ENCODE measurements at regions not wholly inside any gene's neighbourhood (a gene's known extent, or its start where the extent isn't known, plus 50 kb on each side); places are given as distances from the start of the nearest gene placed in this dataset.

GRCh38 chr2:146934921-146935320 is 909.9 kb upstream of the ACVR2A start:
- intact Hi-C loops (cut with DNase I): no loop called here
- TF ChIP-seq CTCF (IDR thresholded peaks at IDR 0.05) (no peak), POLR2A (IDR thresholded peaks at IDR 0.05) (no peak)
- Histone ChIP-seq H3K36me3 (replicated peaks in 1 of 2) (no peaks in the 10 kb centered on the region), H3K9me3 (replicated peaks in 1 of 3) (no peaks in the 10 kb centered on the region), H3K4me3 (no peak overlapping the region), H3K4me1 (replicated peaks in 1 of 2) (peaks cover 0 to 5% of the 10 kb centered on the region in 2 donors), H3K27ac (no peak overlapping the region), H3K27me3 (no peaks in the 10 kb centered on the region)
- no peak for DNase-seq
- WGBS, 4 donors: 63 to 90% (median 69%) methylated on average over 1 of the region's 1 CpG

GRCh38 chr2:146931109-146931508 is 913.7 kb upstream of the ACVR2A start:
- no peaks in the 10 kb centered on the region for H3K9me3 ChIP-seq (replicated peaks in 1 of 3)
- H3K27me3 ChIP-seq: no peaks in the 10 kb centered on the region
- no peak for DNase-seq
- TF ChIP-seq CTCF (IDR thresholded peaks at IDR 0.05): no peak
- TF ChIP-seq POLR2A (IDR thresholded peaks at IDR 0.05): no peak
- no peak overlapping the region for H3K4me3 ChIP-seq
- H3K36me3 ChIP-seq (replicated peaks in 1 of 2): no peaks in the 10 kb centered on the region
- H3K4me1 ChIP-seq (replicated peaks in 1 of 2): no peaks in the 10 kb centered on the region
- H3K27ac ChIP-seq: no peak overlapping the region
- intact Hi-C loops (cut with DNase I): no loop called here
- WGBS, 4 donors: 70 to 83% (median 80%) methylated on average over 5 of the region's 5 CpGs

DNA sequence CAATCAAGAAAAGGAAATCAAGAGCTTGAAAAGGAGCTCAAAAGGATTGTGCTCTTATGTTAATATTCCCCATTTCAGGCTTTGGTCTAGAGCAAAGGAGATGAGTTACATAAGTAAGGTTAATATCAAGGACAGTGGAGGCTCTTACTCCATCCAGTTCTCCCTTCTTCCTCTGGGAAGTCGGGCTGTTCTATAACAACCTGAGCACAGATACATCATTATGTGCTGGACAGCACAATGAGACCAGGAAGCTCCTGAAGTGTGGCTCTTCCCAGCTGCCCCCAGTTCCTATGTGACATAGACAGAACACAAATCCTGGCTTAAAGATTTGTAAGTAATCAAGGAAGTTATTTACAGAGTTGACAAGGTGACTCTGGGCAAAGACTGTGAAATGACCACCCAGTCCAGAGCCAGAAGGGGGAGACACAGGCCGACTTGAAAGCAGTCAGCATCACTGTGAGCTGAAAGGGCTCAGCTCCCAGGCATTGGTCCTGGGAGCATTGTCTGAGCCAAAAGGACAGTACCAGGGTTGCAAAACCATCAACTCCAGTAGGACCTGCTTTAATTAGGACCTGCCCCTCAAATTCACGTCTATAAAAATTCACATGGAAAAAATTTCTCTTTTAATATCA is 917.6 kb upstream of the ACVR2A start:
- Histone ChIP-seq H3K4me3 (no peak overlapping the region), H3K4me1 (replicated peaks in 1 of 2) (no peaks in the 10 kb centered on the region), H3K9me3 (replicated peaks in 1 of 3) (no peaks in the 10 kb centered on the region), H3K36me3 (replicated peaks in 1 of 2) (no peaks in the 10 kb centered on the region), H3K27ac (no peak overlapping the region), H3K27me3 (no peaks in the 10 kb centered on the region)
- intact Hi-C loops (cut with DNase I): no loop called here
- 15 to 24% (median 21%) methylated on average over 3 of the region's 3 CpGs for WGBS, 4 donors
- peak; percentile 14 to 63 (median 19) for DNase-seq
- TF ChIP-seq CTCF (IDR thresholded peaks at IDR 0.05) (peak in 4 of 6 experiments; percentile 15 to 50 (median 47)), POLR2A (IDR thresholded peaks at IDR 0.05) (no peak)

DNA sequence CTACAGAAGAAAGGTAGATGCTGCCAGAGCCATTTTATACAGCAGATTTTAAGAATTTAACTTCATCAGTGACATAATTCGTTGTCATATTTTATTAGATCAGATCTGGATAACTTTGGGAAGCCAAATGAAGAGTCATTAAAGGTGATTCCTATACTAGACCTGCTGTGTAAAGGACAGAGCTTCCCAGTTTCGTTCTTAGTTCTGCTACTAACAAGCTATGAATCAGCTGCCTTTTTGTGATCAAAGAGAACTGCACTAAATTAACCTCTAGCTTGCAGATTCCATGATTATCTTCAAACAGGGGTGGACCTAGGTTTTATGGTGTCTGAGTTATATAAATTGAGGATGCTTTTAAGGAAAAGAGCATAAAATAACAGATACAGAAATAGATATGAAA is 926.5 kb upstream of the ACVR2A start:
- no peak for DNase-seq
- intact Hi-C loops (cut with DNase I): no loop called here

More for the DNA sequence above, 926.5 kb upstream of the ACVR2A start:
- H3K27ac ChIP-seq: no peak overlapping the region
- no peaks in the 10 kb centered on the region for H3K36me3 ChIP-seq (replicated peaks in 1 of 2)
- no peaks in the 10 kb centered on the region for H3K4me1 ChIP-seq (replicated peaks in 1 of 2)
- 54 to 65% (median 59%) methylated on average over 2 of the region's 2 CpGs for WGBS, 4 donors
- H3K27me3 ChIP-seq: no peaks in the 10 kb centered on the region
- H3K9me3 ChIP-seq (replicated peaks in 1 of 3): no peaks in the 10 kb centered on the region
- no peak overlapping the region for H3K4me3 ChIP-seq
- TF ChIP-seq CTCF (IDR thresholded peaks at IDR 0.05) (no peak), POLR2A (IDR thresholded peaks at IDR 0.05) (no peak)
